CMK (cell line): ENCODE measurements at regions not wholly inside any gene's neighbourhood (a gene's known extent, or its start where the extent isn't known, plus 50 kb on each side); places are given as distances from the start of the nearest gene placed in this dataset.

Source experiments
- DNase-seq: peaks from one replicate; pipeline ENCODE4 v3.0.0-alpha.2; 2010; ENCODE audit warnings: low read depth

GRCh38 chr13:103153466-103153865 is 87.2 kb upstream of the SLC10A2 start:
- no peak for DNase-seq

DNA sequence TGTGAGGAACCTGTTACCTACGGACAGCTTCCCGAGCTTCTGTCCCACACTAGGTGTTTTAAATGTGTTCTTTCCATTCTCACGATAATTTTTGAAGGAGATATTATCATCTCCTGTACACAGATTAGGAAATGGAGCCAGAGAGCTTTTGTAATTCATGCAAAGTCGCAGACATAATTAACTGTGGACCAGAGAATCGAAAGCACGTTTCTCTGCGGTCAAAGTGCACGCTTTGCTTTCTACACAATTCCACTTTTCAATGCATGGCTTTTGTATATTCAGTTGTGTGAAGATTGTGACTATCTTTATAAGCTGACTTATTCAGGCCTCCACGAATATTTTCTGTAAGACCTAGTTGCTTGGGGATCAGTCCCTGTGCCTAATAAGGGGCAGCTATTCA is 81.7 kb upstream of the SLC10A2 start:
- no peak for DNase-seq

- no peak for DNase-seq
These were observed 79.2 kb upstream of the SLC10A2 start for GRCh38 chr13:103145442-103145841.

GRCh38 chr13:103143432-103143831 is 77.2 kb upstream of the SLC10A2 start:
- no peak for DNase-seq

- DNase-seq = no peak
These were observed 75.9 kb upstream of the SLC10A2 start for GRCh38 chr13:103142151-103142550.

DNA sequence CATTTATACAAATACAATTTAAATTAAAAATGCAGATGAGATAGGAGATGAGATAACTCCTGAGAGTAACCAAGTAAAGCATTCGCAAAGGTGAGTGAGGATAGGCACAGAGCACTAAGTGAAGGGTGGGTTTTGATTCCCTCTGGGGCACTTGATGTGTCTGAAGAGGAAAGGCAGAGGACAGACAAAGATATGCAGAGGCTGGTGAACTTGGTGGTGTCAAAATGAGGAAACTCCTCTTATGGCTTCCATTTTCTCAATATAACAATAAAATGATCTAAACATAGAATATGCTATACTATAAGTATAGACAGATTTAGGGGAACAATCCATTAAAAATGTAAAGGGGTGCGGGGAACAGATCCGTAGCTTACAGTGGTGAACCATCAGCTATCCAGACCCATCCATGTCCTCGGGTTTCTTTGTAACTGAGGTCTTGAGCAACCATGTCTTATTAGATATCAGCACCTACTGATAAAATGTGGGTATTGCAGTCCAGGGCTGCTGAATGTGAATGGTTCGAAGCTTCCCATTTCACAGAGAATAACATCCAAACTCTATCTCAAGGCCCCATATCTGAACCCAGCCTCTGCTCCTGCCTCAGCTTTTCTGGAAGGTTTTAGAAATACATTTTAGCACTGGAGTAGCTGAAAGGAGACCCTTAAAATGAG is 73.9 kb upstream of the SLC10A2 start:
- peak; percentile 4 for DNase-seq

GRCh38 chr13:103134271-103134670 is 68.1 kb upstream of the SLC10A2 start:
- DNase-seq = no peak

GRCh38 chr13:103133556-103133955 is 67.3 kb upstream of the SLC10A2 start:
- DNase-seq = no peak

GRCh38 chr13:103130681-103131210 is 64.5 kb upstream of the SLC10A2 start:
- DNase-seq = no peak

GRCh38 chr13:103130146-103130545 is 63.9 kb upstream of the SLC10A2 start:
- DNase-seq = no peak
